SK-N-MC (cell line): ENCODE measurements at regions not wholly inside any gene's neighbourhood (a gene's known extent, or its start where the extent isn't known, plus 50 kb on each side); places are given as distances from the start of the nearest gene placed in this dataset.

Experiments used
- FOXP2 ChIP-seq: optimal IDR thresholded peaks from 2 replicates; pipeline ENCODE3; 2011; ENCODE audit warnings: mild to moderate bottlenecking, moderate library complexity; ENCODE audit not compliant: insufficient read depth; ENCODE audit errors: extremely low read length, control extremely low read depth
- POLR2AphosphoS5 ChIP-seq: IDR thresholded peaks from 2 replicates; pipeline ENCODE4 v1.6.1; 2012; ENCODE audit warnings: mild to moderate bottlenecking, low read depth, low read length, borderline replicate concordance

- TF ChIP-seq FOXP2 (no peak), POLR2AphosphoS5 (no peak)
Observed at GRCh38 chr2:175755656-175756386, 246.2 kb downstream of the LNPK start.
